ENCODE measurements at regions not wholly inside any gene's neighbourhood (a gene's known extent, or its start where the extent isn't known, plus 50 kb on each side); places are given as distances from the start of the nearest gene placed in this dataset.
"Not testable (repeated sequence)": the region's sequence is repeated elsewhere in the genome, so short reads cannot be mapped to it uniquely, and the experiment has no call there.

DNA sequence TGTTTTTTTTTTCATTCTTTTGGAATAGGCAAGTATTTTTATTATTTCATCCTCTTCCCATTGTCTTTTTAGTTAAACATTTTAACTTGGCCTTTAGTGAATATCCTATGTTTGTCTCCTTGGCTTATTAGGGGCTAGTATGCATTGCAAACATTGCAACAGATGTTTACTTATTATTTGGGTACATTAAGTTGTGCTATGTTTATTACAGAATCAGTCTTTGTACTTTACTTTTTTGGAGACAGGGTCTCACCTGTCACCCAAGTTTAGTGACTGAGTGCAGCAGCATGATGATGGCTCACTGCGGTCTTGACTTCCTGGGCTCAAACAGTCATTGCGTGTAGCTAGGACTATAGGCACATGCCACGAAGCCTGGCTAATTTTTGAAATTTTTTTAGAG is 51.1 kb upstream of the NUDT6 start:
- DNase-seq: no peak

DNA sequence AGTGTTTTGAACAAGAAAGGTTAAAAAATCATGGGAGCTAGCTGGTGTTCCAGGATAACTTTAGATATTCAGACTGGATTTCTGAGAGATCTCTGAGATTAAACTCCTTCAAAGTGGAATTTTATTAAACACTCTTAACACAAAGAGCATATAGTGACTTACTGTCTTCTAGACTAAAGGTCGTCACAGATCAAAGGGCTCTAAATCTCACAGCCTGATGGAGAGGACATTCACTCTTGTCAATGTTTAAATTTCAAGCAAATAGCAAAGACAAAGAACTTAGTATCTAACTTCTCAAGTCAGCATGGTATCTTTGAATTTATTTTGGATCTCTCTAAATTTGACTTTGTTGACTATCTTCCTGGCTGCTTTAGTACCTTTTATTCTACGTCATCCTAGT is 53.7 kb upstream of the NUDT6 start:
- DNase-seq: no peak

DNA sequence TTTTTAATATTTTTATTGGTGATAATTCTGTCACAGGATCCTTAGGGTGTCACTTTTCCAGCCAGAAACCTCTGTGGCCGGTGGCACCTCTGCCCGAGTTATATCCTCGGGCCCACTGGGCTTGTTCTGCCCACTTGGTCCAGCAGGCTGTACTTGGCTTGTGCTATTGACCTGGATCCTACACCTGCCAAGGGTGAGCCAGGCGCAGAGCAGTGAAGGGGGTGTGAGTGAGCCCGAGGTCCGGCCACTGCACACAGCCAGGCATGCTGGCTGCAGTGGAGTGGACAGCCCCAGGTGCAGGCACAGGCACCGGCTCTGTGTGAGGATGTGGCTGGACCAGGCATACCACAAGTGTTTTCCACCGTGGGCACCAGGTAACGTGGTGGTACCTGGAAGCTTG is 54.7 kb upstream of the NUDT6 start:
- DNase-seq: no peak

DNA sequence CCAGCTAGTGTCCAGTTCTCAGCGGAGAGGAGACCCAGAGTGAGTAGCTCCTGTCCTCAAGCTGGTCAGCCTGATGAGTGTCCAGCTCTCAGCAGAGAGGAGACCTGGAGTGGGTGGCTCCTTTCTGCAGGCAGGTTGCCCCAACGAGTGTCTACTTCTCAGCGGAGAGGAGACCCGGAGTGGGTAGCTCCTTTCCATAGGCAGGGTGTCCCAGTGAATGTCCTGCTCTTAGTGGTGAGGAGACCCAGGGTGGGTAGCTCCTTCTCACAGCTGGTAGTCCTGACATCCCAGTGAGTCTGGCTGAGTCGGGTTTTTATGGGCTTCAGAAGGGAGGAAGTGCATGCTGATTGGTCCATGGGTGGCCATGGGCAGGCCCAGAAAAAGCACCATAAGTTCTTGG is 55.7 kb upstream of the NUDT6 start:
- DNase-seq: no peak

DNA sequence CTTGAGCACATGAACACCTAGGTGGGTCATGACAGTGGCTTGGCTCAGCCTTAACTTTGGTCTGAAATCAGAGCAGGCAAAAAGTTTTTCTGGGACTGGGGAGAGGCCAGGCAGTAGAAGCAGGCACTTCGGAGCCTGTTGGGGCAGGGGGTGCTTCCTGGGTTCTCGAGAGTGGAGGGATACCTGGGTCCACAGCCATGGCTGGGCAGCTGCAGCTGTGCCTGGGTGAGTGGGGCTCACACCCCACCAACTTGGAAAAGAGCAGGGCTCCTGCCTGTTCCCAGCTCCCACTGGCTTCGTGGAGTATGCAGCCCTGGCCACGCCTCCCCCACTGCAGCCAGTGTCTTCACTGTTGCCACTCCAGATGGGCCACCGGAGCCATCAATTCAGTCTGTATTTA is 56.4 kb upstream of the NUDT6 start:
- DNase-seq: no peak

DNA sequence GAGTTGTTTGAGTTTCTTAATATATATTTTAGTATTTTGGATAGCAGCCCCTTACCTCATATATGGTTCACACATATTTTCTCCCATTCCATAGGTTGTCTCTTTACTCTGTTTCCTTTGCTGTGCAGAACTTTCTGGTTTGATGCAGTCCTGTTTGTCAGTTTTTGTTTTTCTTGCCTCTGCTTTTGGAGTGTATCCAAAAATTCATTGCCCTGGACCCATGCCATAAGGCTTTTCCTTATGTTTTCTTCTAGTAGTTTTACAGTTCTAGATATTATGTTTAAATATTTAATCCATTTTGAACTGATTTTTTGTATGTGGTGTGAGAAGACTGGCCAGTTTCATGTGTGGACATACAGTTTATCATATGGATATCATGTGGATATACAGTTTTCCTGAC is 58.5 kb upstream of the NUDT6 start:
- no peak for DNase-seq

DNA sequence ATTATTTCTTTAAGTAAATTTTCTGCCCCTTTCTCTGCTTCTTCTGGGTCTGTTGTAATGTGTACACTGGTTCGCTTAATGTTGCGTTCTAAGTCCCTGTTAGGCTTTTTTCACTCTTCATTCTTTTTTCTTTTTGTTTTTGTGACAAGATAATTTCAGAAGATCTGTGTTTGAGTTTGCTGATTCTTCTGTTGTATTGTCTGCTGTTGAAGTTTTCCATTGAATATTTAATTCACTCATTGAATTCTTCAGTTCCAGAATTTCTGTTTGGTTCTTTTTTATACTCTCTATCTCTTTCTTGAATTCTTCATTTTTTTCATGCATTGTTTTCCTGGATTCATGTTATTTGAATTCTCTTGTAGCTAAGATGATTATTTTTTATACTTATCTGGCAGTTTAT is 66.3 kb upstream of the NUDT6 start:
- DNase-seq: no peak

DNA sequence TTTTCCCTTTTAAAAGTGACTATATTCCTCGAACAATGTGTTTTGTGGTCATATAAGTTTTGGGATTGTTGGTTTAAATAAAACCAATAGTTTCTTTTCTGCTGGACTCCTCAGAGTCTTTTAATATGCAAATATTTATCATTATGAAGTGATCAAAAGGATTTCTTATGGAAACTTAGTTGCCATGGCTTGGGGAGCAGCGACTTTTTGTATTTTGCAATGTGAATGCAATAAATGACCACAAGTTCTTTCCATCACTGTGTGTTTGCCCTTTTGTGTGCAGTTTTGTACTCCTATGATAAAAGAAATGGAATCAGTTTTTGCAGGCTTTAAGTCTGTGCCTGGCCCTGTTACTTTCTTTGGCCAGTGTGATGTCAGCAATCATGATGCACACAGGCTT is 68.5 kb upstream of the NUDT6 start:
- no peak for DNase-seq

DNA sequence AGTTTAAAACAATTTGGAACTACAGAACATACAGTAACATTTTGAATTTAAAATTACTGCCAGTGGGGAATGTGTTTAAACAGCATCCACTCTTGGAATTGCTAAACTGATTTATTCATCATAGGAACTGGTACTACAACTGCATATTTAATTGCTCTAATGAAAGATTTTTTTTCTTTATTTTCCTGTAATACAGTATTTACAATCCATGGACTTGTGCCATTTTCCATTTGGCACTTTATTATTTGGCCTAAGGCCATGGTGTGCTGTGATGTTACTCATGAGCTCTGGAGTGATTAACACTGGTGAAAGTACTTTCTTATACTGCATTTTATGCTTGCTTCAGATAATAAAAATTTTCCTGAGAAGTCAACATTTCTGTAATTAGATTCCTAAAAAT is 69.7 kb upstream of the NUDT6 start:
- peak; percentile 56 to 57 for DNase-seq

DNA sequence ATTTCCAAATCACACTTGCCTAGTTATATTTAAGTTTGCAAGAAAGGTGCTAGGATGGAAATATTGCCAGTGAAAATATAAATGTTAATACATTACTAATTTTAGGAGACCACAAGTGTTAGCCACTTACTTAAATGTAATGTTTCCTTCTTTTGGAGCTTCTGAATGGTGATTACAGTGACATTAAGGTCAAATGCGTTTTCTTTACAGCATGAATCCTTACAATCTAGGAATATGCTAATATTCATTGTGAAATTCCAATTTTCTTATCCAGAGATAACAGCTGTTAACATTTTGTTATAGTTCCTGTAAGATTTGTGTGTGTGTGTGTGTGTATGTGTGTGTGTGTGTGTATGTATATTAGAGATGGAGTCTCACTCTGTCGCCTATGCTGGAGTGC is 70.2 kb upstream of the NUDT6 start:
- DNase-seq: no peak

DNA sequence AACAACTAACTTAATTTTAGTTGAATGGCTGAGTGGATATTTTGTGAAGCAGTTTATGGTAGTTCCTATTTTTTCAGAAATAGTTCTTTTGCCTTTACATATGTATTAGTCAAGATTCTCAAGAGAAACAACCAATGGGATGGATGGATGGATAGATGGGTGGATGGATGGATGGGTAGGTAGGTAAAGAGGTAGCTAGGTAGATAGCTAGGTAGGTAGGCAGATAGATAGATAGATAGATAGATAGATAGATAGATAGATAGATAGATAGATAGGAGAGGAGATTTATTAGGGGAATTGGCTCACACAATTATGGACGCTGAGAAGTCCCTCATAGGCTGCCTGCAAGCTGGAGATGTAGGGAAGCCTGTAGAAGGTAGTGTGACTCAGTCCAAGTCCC is 74.0 kb upstream of the NUDT6 start:
- DNase-seq: no peak

DNA sequence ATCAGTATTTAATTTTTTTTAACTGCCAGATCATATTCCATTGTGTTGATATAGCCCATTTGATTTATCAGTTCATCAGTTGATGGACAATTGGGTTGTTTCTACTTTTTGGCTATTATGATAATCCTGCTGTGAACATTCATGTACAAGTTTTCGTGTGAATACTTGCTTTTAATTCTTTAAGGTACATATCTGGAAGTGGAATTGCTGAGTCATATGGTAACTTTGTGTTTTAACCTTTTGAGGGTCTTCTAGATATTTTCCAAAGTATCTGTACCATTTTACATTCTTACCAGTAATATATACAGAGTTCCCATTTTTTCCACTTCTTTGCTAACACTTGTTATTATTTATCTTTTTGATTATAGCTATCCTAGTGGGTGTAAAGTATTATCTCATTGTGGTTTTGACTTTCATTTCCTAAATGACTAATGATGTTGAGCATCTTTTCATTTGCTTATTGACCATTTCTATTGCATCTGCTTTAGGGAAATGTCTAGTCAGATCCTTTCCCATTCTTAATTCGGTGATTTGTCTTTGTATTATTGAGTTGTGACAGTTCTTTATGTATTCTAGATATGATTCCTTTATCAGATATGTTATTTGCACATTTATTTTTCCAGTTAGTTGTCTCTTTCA is 75.2 kb upstream of the NUDT6 start:
- no peak for DNase-seq

DNA sequence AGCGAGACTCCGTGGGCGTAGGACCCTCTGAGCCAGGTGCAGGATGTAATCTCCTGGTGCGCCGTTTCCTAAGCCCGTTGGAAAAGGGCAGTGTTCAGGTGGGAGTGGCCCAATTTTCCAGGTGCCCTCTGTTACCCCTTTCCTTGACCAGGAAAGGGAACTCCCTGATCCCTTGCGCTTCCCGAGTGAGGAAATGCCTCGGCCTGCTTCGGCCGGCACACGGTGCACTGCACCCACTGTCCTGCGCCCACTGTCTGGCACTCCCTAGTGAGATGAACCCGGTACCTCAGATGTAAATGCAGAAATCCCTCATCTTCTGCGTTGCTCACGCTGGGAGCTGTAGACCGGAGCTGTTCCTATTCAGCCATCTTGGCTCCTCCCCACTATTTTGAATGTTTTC is 81.7 kb upstream of the NUDT6 start:
- DNase-seq: not testable (repeated sequence)

DNA sequence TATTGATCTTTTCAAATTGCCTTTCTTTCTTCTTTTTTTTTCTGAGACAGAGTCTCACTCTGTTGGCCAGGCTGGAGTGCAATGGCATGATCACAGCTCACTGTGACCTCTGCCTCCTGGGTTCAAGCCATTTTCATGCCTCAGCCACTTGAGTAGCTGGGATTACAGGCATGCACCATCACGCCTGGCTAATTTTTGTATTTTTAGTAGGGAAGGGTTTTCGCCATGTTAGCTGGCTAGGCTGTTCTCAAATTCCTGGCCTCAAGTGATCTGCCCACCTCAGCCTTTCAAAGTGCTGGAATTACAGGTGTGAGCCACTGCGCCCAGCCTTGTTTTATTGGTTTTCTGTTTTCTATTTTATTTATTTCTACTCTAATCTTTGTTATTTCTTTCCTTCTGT is 82.7 kb upstream of the NUDT6 start:
- not testable (repeated sequence) for DNase-seq

DNA sequence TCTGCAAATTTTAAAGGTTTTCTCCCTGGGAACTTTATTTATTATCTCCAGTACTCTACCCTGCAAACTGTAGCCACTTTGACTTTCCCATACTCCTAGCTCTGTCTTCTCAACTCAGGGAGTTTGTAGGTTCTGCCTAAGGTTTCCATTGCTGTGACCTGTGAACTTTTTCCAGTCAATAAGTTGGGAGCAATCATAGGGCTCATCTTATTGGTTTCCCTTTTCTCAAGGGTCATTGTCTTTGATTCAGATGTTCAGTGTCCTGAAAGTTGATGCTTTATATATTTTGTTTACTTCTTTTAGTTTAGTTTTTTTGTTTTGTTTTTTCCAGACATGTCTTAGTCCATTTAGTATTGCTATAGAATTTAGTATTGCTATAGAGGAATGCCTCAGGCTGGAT is 85.3 kb upstream of the NUDT6 start:
- DNase-seq: no peak

DNA sequence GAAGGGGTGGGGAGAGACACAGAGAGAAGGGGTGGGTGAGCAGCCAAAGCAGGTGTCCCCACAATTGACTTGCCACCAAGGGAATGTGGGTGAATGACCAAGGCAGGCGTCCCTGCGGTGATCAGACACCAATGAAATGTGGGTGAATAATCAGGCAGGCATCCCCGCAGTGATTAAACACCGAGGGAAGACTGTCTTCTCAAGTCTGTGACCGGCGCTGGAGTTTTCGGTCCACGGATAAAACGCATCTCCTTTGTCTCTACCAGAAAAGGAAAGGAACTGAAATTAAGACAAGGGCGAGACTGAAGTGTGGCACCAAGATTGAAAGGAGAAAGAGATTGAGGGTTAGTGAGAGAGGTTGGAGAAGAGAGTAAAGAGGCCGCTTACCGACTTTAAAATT is 90.0 kb upstream of the NUDT6 start:
- not testable (repeated sequence) for DNase-seq

DNA sequence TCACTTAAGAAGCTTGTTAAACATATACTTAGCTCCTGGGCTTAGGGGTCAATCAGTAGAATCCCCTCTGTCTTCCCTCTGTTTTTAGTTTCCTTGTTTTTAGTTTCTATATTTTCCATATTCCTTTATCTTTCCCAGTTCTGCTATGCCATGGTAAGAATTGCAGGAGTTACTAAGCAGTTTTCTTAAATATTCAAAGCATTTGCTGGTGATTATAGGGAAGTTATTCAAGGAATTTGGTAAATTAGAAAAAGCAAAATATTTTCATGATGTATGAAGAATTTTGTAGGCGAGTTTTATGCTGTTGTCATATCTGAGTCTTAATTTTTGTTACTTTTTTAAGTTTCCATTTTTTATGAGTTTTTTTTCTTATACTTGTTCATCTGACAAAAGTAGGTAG is 91.6 kb upstream of the NUDT6 start:
- DNase-seq: no peak

DNA sequence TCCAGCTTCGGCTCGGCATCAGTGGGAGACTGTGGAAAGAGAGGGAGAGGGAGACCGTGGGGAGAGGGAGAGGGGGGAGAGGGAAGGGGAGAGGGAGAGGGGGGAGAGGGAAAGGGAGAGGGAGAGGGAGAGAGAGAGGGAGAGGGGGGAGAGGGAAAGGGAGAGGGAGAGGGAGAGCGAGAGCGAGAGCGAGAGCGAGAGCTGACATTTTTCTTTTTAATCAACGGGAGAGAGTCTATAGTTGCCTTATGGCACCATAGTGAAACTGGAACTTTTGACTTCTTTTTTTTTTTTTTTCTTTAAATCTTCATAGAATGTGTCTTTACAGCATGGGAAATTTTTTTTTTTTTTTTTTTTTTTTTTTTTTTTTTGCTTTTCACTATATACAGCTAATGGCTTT is 94.7 kb upstream of the NUDT6 start:
- no peak for DNase-seq

DNA sequence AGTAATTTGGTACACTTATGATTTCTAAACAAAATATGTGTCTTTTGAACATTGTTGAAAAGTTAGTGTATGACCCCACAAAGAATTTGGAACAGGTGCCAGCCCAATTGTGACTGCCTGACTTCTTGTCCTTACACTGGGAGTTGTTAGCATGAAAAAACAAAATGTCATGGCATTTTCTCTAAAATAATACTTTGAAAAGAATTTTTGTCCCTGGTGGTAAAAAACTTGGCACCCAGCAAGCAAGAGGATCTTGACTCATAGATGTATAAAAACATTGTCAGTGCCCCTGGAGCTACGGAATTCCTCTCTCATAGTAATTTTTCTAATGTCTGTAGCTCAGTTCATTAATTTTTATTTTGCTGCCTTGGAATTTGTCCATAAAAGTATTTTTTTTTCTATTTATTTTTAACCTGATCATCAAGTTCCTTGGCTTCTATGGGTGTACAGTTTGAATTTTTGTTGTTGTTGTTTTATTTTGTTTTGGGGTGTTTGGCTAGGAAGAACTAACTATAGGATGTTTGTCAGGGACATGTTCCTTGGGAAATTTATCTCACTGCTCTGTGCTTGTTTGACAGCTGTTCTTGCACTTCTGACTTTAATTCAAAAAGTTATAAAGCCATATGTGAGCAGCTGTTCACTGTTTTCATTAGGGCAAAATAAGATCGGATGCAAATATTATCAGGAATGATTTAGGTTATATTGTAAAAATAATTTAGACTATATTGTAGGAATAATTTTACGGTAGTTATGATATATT is 95.4 kb upstream of the NUDT6 start:
- DNase-seq: no peak

DNA sequence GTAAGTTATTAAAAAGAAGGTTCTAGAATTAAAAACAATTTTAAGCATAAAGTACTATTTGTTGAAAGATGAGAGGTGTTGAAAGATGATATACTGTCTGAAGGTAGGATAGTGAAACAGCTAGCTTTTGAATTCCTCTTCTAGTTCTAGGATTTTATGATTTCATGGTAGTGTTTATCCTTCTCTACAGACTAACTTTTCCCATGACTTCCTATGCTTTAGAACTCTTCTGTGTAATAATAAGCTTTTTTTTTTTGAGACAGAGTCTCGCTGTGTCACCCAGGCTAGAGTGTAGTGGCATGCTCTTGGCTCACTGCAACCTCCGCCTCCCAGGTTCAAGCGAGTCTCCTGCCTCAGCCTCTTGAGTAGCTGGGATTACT is 96.0 kb upstream of the NUDT6 start:
- DNase-seq: no peak

DNA sequence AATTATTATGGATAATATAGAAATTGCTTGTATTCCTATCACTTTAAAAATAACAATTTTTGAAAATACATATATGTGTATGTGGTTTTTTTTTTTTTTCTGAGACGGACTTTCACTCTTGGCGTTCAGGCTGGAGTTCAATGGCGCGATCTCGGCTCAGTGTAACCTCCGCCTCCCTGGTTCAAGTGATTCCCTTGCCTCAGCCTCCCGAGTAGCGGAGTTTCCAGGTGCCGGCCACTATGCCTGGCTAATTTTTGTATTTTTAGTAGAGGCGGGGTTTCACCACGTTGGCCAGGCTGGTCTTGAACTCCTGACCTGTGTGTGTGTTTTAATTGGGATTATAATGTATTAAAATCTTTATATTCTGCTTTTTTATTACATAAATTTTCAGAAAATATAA is 97.9 kb upstream of the NUDT6 start:
- DNase-seq: no peak

DNA sequence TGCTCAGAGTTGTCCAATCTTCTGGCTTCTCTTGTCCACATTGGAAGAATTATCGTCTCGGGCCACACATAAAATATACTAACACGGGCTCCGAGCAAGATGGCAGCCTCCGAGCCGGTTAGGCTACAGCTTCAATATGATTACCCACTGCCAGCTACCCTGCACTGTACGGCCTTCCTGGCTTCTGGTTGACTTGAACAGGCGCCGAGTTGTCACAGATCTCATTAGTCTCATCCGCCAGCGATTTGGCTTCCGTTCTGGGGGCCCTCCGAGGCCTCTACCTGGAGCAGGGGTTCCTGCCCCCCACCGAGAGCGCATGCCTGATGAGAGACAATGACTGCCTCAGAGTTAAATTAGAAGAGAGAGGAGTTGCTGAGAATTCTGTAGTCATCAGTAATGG is 101.2 kb upstream of the NUDT6 start:
- no peak for DNase-seq

DNA sequence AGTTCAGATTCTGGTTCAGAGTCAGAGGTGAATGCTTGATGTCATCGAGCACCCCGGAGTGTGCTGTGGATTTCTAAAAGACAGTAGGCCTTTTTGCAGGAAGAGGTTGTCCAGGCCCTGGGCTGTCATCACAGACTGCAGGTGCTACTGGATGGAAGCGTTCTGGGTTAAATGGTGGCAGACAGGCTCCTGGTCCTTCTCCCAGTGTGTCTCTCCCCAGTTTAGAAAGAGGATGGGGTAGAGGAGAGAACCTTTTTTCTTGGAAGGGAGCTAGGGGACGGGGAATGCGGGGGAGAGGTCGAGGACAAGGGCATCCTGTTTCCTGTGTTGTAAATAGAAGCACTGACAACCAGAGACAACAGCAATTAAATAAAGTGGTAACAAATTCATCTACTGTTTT is 102.3 kb upstream of the NUDT6 start:
- no peak for DNase-seq

DNA sequence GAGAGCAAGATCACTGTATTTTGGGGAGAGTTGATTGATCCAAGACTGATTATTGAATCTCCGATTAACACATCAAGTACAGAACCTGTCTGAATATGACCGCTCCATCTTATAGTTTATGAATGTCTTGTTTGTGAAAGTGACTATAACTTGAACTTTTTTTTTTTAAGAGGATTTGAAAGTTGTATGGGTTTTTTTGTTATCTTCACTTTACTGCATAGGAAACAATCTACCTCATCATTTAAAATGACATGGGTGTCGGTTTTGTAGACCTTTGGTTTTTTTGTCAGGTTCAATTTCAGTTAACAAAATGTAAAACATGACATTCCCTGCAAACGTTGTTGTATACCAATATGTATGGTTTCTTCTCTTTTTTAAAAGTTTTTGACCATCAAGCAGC is 103.0 kb upstream of the NUDT6 start:
- no peak for DNase-seq

DNA sequence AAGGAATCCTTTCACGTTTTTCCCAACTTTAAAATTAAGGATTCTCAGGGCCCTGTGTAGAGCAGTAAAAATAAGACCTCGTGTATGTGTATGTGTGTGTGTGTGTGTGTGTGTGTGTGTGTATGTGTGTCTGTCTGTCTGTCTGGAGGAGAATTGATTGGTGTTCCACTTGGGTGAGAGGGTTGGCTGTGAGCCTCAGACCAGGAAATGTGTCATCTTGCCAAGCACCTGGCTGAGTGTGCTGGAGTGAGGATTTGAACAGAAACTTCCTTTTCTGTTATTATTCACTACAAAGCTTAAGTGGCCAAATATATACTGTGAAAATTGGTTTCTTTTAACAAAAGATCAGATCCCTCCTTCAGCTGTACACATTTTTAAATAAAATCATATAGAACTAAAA is 103.6 kb upstream of the NUDT6 start:
- DNase-seq: peak in 1 of 2 experiments; percentile 9

Measured in NCI-H446 (cell line).